GM12878 (cell line): ENCODE measurements at regions not wholly inside any gene's neighbourhood (a gene's known extent, or its start where the extent isn't known, plus 50 kb on each side); places are given as distances from the start of the nearest gene placed in this dataset.
A peak's percentile ranks its signal among the peaks of the same experiment; 100 is the strongest.

Experiments used
- DPF2 ChIP-seq: fragments of 450-650 bp; IDR thresholded peaks from 2 replicates; pipeline ENCODE4 v1.6.1; 2017; ENCODE audit warnings: mild to moderate bottlenecking
- E2F8 ChIP-seq: fragments of 450-650 bp; IDR thresholded peaks from 2 replicates; pipeline ENCODE4 v1.6.1; 2018; ENCODE audit warnings: mild to moderate bottlenecking, low read depth, moderate library complexity; ENCODE audit not compliant: partially characterized antibody
- EGR1 ChIP-seq, 2 experiments: IDR thresholded peaks; 1 replicate in 1 of 2; 2 replicates in 1 of 2; pipeline ENCODE4 v1.6.1; 2011 to 2012; ENCODE audit warnings: low read depth in 2 of 2, low read length in 2 of 2, borderline replicate concordance in 1 of 2, mild to moderate bottlenecking in 1 of 2, moderate library complexity in 1 of 2
- HDGF ChIP-seq: fragments of 450-650 bp; IDR thresholded peaks from 2 replicates; pipeline ENCODE4 v1.6.1; 2016; ENCODE audit warnings: antibody characterized with exemption
- JUND ChIP-seq: IDR thresholded peaks from 2 replicates; pipeline ENCODE4 v1.6.1; 2012; ENCODE audit warnings: low read depth, mild to moderate bottlenecking, low read length, improper control_type of control experiment, moderate library complexity
- KDM1A ChIP-seq: fragments of 200-600 bp; sonication (generic); IDR thresholded peaks from 2 replicates; pipeline ENCODE4 v1.6.1; 2016; ENCODE audit warnings: borderline replicate concordance
- NBN ChIP-seq: fragments of 450-650 bp; IDR thresholded peaks from 2 replicates; pipeline ENCODE4 v1.6.1; 2016
- PAX5 ChIP-seq: IDR thresholded peaks from 2 replicates; pipeline ENCODE4 v1.6.1; 2011; ENCODE audit warnings: low read depth, low read length, borderline replicate concordance
- PKNOX1 ChIP-seq: fragments of 450-650 bp; IDR thresholded peaks from 2 replicates; pipeline ENCODE4 v1.6.1; 2016; ENCODE audit warnings: mild to moderate bottlenecking
- RB1 ChIP-seq: fragments of 450-650 bp; formaldehyde crosslinking; IDR thresholded peaks from 2 replicates; pipeline ENCODE4 v1.6.1; 2017; ENCODE audit warnings: mild to moderate bottlenecking, borderline replicate concordance
- SIX5 ChIP-seq: IDR thresholded peaks from 2 replicates; pipeline ENCODE4 v1.6.1; 2011; ENCODE audit warnings: mild to moderate bottlenecking, low read depth, low read length, moderate library complexity; ENCODE audit not compliant: severe bottlenecking
- SPI1 ChIP-seq: IDR thresholded peaks from 2 replicates; pipeline ENCODE4 v1.6.1; 2011; ENCODE audit warnings: low read depth, mild to moderate bottlenecking, low read length, moderate library complexity, borderline replicate concordance; ENCODE audit not compliant: insufficient read depth
- WRNIP1 ChIP-seq: IDR thresholded peaks from 2 replicates; pipeline ENCODE4 v1.6.1; 2011; ENCODE audit warnings: low read depth, low read length, improper control_type of control experiment, borderline replicate concordance
- TF ChIP-seq, protein P1 (sequence below): IDR thresholded peaks from 2 replicates; pipeline ENCODE4 v1.6.1; 2012; ENCODE audit warnings: low read length, inconsistent platforms
- TF ChIP-seq, protein P2 (sequence below): IDR thresholded peaks from 2 replicates; pipeline ENCODE4 v1.6.1; 2012; ENCODE audit warnings: mild to moderate bottlenecking, low read depth, low read length
- TF ChIP-seq, protein P3 (sequence below): fragments of 450-650 bp; IDR thresholded peaks from 2 replicates; pipeline ENCODE4 v1.6.1; 2017; ENCODE audit warnings: antibody characterized with exemption, mild to moderate bottlenecking, moderate library complexity

GRCh38 chr7:155205368-155206317, 92.0 kb upstream of the INSIG1 start (continued):
- TF ChIP-seq, protein P1, sequence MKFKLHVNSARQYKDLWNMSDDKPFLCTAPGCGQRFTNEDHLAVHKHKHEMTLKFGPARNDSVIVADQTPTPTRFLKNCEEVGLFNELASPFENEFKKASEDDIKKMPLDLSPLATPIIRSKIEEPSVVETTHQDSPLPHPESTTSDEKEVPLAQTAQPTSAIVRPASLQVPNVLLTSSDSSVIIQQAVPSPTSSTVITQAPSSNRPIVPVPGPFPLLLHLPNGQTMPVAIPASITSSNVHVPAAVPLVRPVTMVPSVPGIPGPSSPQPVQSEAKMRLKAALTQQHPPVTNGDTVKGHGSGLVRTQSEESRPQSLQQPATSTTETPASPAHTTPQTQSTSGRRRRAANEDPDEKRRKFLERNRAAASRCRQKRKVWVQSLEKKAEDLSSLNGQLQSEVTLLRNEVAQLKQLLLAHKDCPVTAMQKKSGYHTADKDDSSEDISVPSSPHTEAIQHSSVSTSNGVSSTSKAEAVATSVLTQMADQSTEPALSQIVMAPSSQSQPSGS: peak; percentile 90
- TF ChIP-seq HDGF: peak; percentile 100
- peak; percentile 46; the same call in 1 of the 2 replicates for TF ChIP-seq JUND
- TF ChIP-seq, protein P2, sequence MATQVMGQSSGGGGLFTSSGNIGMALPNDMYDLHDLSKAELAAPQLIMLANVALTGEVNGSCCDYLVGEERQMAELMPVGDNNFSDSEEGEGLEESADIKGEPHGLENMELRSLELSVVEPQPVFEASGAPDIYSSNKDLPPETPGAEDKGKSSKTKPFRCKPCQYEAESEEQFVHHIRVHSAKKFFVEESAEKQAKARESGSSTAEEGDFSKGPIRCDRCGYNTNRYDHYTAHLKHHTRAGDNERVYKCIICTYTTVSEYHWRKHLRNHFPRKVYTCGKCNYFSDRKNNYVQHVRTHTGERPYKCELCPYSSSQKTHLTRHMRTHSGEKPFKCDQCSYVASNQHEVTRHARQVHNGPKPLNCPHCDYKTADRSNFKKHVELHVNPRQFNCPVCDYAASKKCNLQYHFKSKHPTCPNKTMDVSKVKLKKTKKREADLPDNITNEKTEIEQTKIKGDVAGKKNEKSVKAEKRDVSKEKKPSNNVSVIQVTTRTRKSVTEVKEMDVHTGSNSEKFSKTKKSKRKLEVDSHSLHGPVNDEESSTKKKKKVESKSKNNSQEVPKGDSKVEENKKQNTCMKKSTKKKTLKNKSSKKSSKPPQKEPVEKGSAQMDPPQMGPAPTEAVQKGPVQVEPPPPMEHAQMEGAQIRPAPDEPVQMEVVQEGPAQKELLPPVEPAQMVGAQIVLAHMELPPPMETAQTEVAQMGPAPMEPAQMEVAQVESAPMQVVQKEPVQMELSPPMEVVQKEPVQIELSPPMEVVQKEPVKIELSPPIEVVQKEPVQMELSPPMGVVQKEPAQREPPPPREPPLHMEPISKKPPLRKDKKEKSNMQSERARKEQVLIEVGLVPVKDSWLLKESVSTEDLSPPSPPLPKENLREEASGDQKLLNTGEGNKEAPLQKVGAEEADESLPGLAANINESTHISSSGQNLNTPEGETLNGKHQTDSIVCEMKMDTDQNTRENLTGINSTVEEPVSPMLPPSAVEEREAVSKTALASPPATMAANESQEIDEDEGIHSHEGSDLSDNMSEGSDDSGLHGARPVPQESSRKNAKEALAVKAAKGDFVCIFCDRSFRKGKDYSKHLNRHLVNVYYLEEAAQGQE: peak; percentile 33; the same call in 1 of the 2 replicates
- no peak for TF ChIP-seq SIX5
- TF ChIP-seq NBN: peak; percentile 99
- TF ChIP-seq PKNOX1: peak; percentile 83
- peak; percentile 64; the same call in 1 of the 2 replicates for TF ChIP-seq SPI1
- TF ChIP-seq EGR1 (IDR thresholded peaks at IDR 0.05; ENCODE audit: borderline replicate concordance in 1 of 2, low read depth in 2 of 2, low read length in 2 of 2): peak; percentile 22 to 30; a peak in 2 of 3 replicates
- no peak for TF ChIP-seq WRNIP1
- TF ChIP-seq E2F8: no peak
- TF ChIP-seq, protein P3, sequence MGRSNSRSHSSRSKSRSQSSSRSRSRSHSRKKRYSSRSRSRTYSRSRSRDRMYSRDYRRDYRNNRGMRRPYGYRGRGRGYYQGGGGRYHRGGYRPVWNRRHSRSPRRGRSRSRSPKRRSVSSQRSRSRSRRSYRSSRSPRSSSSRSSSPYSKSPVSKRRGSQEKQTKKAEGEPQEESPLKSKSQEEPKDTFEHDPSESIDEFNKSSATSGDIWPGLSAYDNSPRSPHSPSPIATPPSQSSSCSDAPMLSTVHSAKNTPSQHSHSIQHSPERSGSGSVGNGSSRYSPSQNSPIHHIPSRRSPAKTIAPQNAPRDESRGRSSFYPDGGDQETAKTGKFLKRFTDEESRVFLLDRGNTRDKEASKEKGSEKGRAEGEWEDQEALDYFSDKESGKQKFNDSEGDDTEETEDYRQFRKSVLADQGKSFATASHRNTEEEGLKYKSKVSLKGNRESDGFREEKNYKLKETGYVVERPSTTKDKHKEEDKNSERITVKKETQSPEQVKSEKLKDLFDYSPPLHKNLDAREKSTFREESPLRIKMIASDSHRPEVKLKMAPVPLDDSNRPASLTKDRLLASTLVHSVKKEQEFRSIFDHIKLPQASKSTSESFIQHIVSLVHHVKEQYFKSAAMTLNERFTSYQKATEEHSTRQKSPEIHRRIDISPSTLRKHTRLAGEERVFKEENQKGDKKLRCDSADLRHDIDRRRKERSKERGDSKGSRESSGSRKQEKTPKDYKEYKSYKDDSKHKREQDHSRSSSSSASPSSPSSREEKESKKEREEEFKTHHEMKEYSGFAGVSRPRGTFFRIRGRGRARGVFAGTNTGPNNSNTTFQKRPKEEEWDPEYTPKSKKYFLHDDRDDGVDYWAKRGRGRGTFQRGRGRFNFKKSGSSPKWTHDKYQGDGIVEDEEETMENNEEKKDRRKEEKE: no peak
- TF ChIP-seq PAX5: peak; percentile 80; the same call in 1 of the 2 replicates
- TF ChIP-seq KDM1A: no peak
- TF ChIP-seq DPF2: peak; percentile 93
- TF ChIP-seq RB1: 0 out of 2 replicates have a peak, but pooled peaks have one; percentile 34
